Kidney tubule cell (primary cell): ENCODE measurements at regions not wholly inside any gene's neighbourhood (a gene's known extent, or its start where the extent isn't known, plus 50 kb on each side); places are given as distances from the start of the nearest gene placed in this dataset.

Experiments used
- DNase-seq: peaks from one replicate; pipeline ENCODE4 v3.0.0-alpha.2; 2018; ENCODE audit warnings: low spot score

- DNase-seq: no peak
These were observed 1008.8 kb upstream of the PABPC4L start for GRCh38 chr4:135210341-135210740.

GRCh38 chr4:135207531-135207930 is 1005.9 kb upstream of the PABPC4L start:
- no peak for DNase-seq

- no peak for DNase-seq
These were observed 1002.7 kb upstream of the PABPC4L start for GRCh38 chr4:135204311-135204710.

GRCh38 chr4:135201081-135201480 is 999.5 kb upstream of the PABPC4L start:
- no peak for DNase-seq

- DNase-seq: no peak
These were observed 996.1 kb upstream of the PABPC4L start for GRCh38 chr4:135197641-135198040.

- DNase-seq: no peak
These were observed 992.9 kb upstream of the PABPC4L start for GRCh38 chr4:135194477-135194876.

- DNase-seq: no peak
These were observed 991.4 kb upstream of the PABPC4L start for GRCh38 chr4:135192751-135193535.

- no peak for DNase-seq
These were observed 990.0 kb upstream of the PABPC4L start for GRCh38 chr4:135191596-135191995.

- no peak for DNase-seq
These were observed 984.4 kb upstream of the PABPC4L start for GRCh38 chr4:135186002-135186401.

GRCh38 chr4:135185256-135185655 is 983.7 kb upstream of the PABPC4L start:
- DNase-seq: no peak

GRCh38 chr4:135184715-135185114 is 983.1 kb upstream of the PABPC4L start:
- DNase-seq: no peak

GRCh38 chr4:135177321-135177720 is 975.7 kb upstream of the PABPC4L start:
- DNase-seq: no peak

GRCh38 chr4:135166661-135167060 is 965.1 kb upstream of the PABPC4L start:
- no peak for DNase-seq

GRCh38 chr4:135164601-135165000 is 963.0 kb upstream of the PABPC4L start:
- DNase-seq: no peak

- no peak for DNase-seq
These were observed 942.9 kb upstream of the PABPC4L start for GRCh38 chr4:135144498-135144897.

GRCh38 chr4:135124196-135124595 is 922.6 kb upstream of the PABPC4L start:
- no peak for DNase-seq

- DNase-seq: no peak
These were observed 922.0 kb upstream of the PABPC4L start for GRCh38 chr4:135123632-135124031.

- DNase-seq: no peak
These were observed 920.9 kb upstream of the PABPC4L start for GRCh38 chr4:135122457-135122856.

GRCh38 chr4:135120195-135120594 is 918.6 kb upstream of the PABPC4L start:
- DNase-seq: no peak

- no peak for DNase-seq
These were observed 912.5 kb upstream of the PABPC4L start for GRCh38 chr4:135114079-135114478.

- DNase-seq: peak; percentile 8
These were observed 896.5 kb upstream of the PABPC4L start for GRCh38 chr4:135098061-135098460.

- no peak for DNase-seq
These were observed 871.8 kb upstream of the PABPC4L start for GRCh38 chr4:135073389-135073788.

- DNase-seq: no peak
These were observed 871.0 kb upstream of the PABPC4L start for GRCh38 chr4:135072553-135072952.

- DNase-seq: peak; percentile 61
These were observed 863.8 kb upstream of the PABPC4L start for GRCh38 chr4:135065366-135065765.
